Kidney epithelial cell (primary cell): ENCODE measurements at regions not wholly inside any gene's neighbourhood (a gene's known extent, or its start where the extent isn't known, plus 50 kb on each side); places are given as distances from the start of the nearest gene placed in this dataset.

Experiments
- DNase-seq: peaks from one replicate; pipeline ENCODE4 v3.0.0-alpha.2; 2010; ENCODE audit warnings: low read depth
- H3K27me3 ChIP-seq: 2 replicates; pipeline ENCODE4 v1.6.0; 2011; ENCODE audit warnings: low read length; ENCODE audit not compliant: control insufficient read depth, insufficient read depth
- H3K36me3 ChIP-seq: 2 replicates; pipeline ENCODE4 v1.5.1; 2011; ENCODE audit warnings: low read length; ENCODE audit not compliant: control insufficient read depth, insufficient read depth
- H3K4me3 ChIP-seq: 2 replicates; pipeline ENCODE4 v1.5.1; 2011; ENCODE audit warnings: low read depth, mild to moderate bottlenecking, control low read depth, low read length
- CTCF ChIP-seq: IDR thresholded peaks from 2 replicates; pipeline ENCODE4 v1.5.1; 2011; ENCODE audit warnings: mild to moderate bottlenecking, moderate library complexity, low read length, control low read depth, inconsistent platforms; ENCODE audit not compliant: insufficient read depth, poor library complexity, severe bottlenecking

- no peak overlapping the region for H3K4me3 ChIP-seq
- TF ChIP-seq CTCF = no peak
- H3K36me3 ChIP-seq = no peaks in the 10 kb centered on the region
- no peak for DNase-seq
- no peaks in the 10 kb centered on the region for H3K27me3 ChIP-seq
Observed at GRCh38 chr13:105144020-105144419, 1391.4 kb downstream of the EFNB2 start.

GRCh38 chr13:105142556-105142955 lies 1392.9 kb downstream of the EFNB2 start:
- Histone ChIP-seq H3K4me3 (no peak overlapping the region), H3K36me3 (no peaks in the 10 kb centered on the region), H3K27me3 (no peaks in the 10 kb centered on the region)
- TF ChIP-seq CTCF = no peak
- no peak for DNase-seq

- no peak overlapping the region for H3K4me3 ChIP-seq
- no peaks in the 10 kb centered on the region for H3K36me3 ChIP-seq
- TF ChIP-seq CTCF = no peak
- DNase-seq = no peak
- H3K27me3 ChIP-seq = no peaks in the 10 kb centered on the region
Observed at GRCh38 chr13:105139380-105140285, 1395.8 kb downstream of the EFNB2 start.

- no peak for DNase-seq
- H3K36me3 ChIP-seq = no peaks in the 10 kb centered on the region
- TF ChIP-seq CTCF = no peak
- H3K4me3 ChIP-seq = no peak overlapping the region
- H3K27me3 ChIP-seq = no peaks in the 10 kb centered on the region
Observed at GRCh38 chr13:105139048-105139379, 1396.4 kb downstream of the EFNB2 start.

- DNase-seq = no peak
- no peak for TF ChIP-seq CTCF
- Histone ChIP-seq H3K4me3 (no peak overlapping the region), H3K36me3 (no peaks in the 10 kb centered on the region), H3K27me3 (no peaks in the 10 kb centered on the region)
Observed at GRCh38 chr13:105135852-105136615, 1399.4 kb downstream of the EFNB2 start.
